ENCODE measurements at regions not wholly inside any gene's neighbourhood (a gene's known extent, or its start where the extent isn't known, plus 50 kb on each side); places are given as distances from the start of the nearest gene placed in this dataset.

GRCh38 chr1:29679316-29679715 is 443.0 kb downstream of the PTPRU start:
- POLR2A ChIA-PET (ENCODE audit: low non-redundant PET): no interaction called here
- CTCF ChIA-PET: no interaction called here
- DNase-seq (ENCODE audit: low spot score): no peak
- no peak overlapping the region for H3K27ac ChIP-seq
- TF ChIP-seq CTCF (conservative IDR thresholded peaks at IDR 0.05; ENCODE audit: low read depth): no peak

- ChIA-PET CTCF (interaction anchor here (0.7 kb wide), 1 partner anchor 164 kb away, joined by 3 read pairs; no protein-coding TSS in a partner anchor), POLR2A (ENCODE audit: low non-redundant PET) (no interaction called here)
- DNase-seq (ENCODE audit: low spot score): no peak
- H3K27ac ChIP-seq: no peak overlapping the region
- TF ChIP-seq CTCF (conservative IDR thresholded peaks at IDR 0.05; ENCODE audit: low read depth): no peak
Measured at GRCh38 chr1:29677028-29678024, 441.0 kb downstream of the PTPRU start.

GRCh38 chr1:29676496-29676895 is 440.2 kb downstream of the PTPRU start:
- ChIA-PET POLR2A (ENCODE audit: low non-redundant PET) (no interaction called here), CTCF (interaction anchor here (0.7 kb wide), 1 partner anchor 163 kb away, joined by 3 read pairs; no protein-coding TSS in a partner anchor)
- DNase-seq (ENCODE audit: low spot score): no peak
- TF ChIP-seq CTCF (conservative IDR thresholded peaks at IDR 0.05; ENCODE audit: low read depth): no peak
- no peak overlapping the region for H3K27ac ChIP-seq

GRCh38 chr1:29675481-29676263 is 439.4 kb downstream of the PTPRU start:
- POLR2A ChIA-PET (ENCODE audit: low non-redundant PET): no interaction called here
- CTCF ChIA-PET: no interaction called here
- no peak for TF ChIP-seq CTCF (conservative IDR thresholded peaks at IDR 0.05; ENCODE audit: low read depth)
- no peak overlapping the region for H3K27ac ChIP-seq
- no peak for DNase-seq (ENCODE audit: low spot score)

- DNase-seq (ENCODE audit: low spot score): no peak
- CTCF ChIA-PET: interaction anchor here (0.8 kb wide), 2 partner anchors 11 to 34 kb away, joined by 3 to 6 read pairs; no protein-coding TSS in a partner anchor
- POLR2A ChIA-PET (ENCODE audit: low non-redundant PET): no interaction called here
- TF ChIP-seq CTCF (conservative IDR thresholded peaks at IDR 0.05; ENCODE audit: low read depth): no peak
- no peak overlapping the region for H3K27ac ChIP-seq
Measured at GRCh38 chr1:29674627-29675326, 438.5 kb downstream of the PTPRU start.

All from RWPE1 (cell line).